ENCODE measurements at regions not wholly inside any gene's neighbourhood (a gene's known extent, or its start where the extent isn't known, plus 50 kb on each side); places are given as distances from the start of the nearest gene placed in this dataset.
"Not testable (repeated sequence)": the region's sequence is repeated elsewhere in the genome, so short reads cannot be mapped to it uniquely, and the experiment has no call there.

DNA sequence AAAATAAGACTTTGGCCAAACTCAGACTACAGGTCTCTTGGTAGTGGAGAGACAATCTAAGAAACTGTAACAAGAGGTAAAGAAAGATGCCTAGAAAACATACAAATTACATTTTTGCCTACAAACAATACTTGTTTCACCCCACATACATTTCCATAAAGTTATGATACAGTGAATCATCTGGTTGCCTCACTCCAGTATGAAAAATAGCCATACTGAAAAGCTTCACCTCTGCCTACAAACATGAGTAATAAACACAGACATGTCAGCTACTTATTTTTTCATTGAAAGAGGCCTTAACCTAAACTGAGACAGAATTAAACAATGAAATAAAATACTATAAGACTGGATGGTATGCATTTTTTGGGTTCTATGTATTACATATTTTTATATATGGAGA, 1463.0 kb downstream of the FAM181B start:
- no peaks in the 10 kb centered on the region for H3K4me1 ChIP-seq (ENCODE audit: control insufficient read depth in 1 of 2, insufficient read depth in 2 of 2, low read length in 2 of 2)
- no peak overlapping the region for H3K4me3 ChIP-seq (ENCODE audit: low read depth in 1 of 2, low read length in 2 of 2)
- H3K9me3 ChIP-seq (ENCODE audit: control insufficient read depth in 1 of 2, low read length in 2 of 2): no peaks in the 10 kb centered on the region

DNA sequence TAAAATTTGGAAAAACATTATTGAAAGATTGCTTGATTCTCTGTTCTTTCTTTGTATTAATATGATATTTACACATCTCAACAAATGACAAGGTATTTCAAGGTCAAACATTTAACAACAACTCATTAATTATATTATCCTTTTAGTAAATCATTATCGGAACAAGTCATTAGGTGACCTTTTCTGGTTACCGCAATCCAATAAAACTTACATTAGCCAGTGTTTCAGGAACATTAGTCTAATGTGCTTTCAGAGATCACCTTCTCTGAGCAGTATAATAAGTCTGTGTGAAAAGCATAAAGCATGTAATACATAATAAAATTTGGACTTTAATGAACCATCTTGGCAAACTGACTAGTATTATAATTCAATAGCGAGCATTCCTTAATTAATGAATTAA, 1466.4 kb downstream of the FAM181B start:
- H3K4me3 ChIP-seq (ENCODE audit: low read depth in 1 of 2, low read length in 2 of 2): no peak overlapping the region
- no peaks in the 10 kb centered on the region for H3K27me3 ChIP-seq (ENCODE audit: low read depth, low read length)
- H3K27ac ChIP-seq (ENCODE audit: low read length): no peak overlapping the region
- no peaks in the 10 kb centered on the region for H3K36me3 ChIP-seq (ENCODE audit: control insufficient read depth in 1 of 2, insufficient read depth in 2 of 2, low read length in 2 of 2)
- no peaks in the 10 kb centered on the region for H3K9me3 ChIP-seq (ENCODE audit: control insufficient read depth in 1 of 2, low read length in 2 of 2)
- no peaks in the 10 kb centered on the region for H3K4me1 ChIP-seq (ENCODE audit: control insufficient read depth in 1 of 2, insufficient read depth in 2 of 2, low read length in 2 of 2)

More for the DNA sequence above, 1463.0 kb downstream of the FAM181B start:
- H3K36me3 ChIP-seq (ENCODE audit: control insufficient read depth in 1 of 2, insufficient read depth in 2 of 2, low read length in 2 of 2): no peaks in the 10 kb centered on the region
- H3K27me3 ChIP-seq (ENCODE audit: low read depth, low read length): no peaks in the 10 kb centered on the region
- H3K27ac ChIP-seq (ENCODE audit: low read length): no peak overlapping the region

DNA sequence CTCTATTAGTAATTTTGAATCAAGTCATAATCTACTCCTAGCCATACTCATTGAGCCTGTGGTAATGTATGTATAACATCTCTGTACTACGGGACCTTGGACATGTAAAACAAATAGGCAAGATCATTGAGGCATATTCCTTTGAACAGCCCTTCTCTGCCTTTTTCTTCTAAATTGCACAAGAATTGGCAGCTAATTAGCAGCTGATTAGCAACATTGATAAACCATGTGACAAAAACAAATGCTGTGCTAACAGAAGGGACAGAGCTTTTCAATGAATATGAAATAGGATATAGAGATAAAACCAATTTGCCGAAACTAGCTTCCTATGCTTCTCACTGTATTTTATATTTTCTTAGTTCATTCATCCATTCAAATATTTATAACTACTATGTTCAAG, 1474.2 kb downstream of the FAM181B start:
- Histone ChIP-seq H3K27ac (ENCODE audit: low read length) (no peak overlapping the region), H3K4me3 (ENCODE audit: low read depth in 1 of 2, low read length in 2 of 2) (no peak overlapping the region), H3K27me3 (ENCODE audit: low read depth, low read length) (no peaks in the 10 kb centered on the region), H3K9me3 (ENCODE audit: control insufficient read depth in 1 of 2, low read length in 2 of 2) (no peaks in the 10 kb centered on the region), H3K36me3 (ENCODE audit: control insufficient read depth in 1 of 2, insufficient read depth in 2 of 2, low read length in 2 of 2) (no peaks in the 10 kb centered on the region), H3K4me1 (ENCODE audit: control insufficient read depth in 1 of 2, insufficient read depth in 2 of 2, low read length in 2 of 2) (no peaks in the 10 kb centered on the region)

DNA sequence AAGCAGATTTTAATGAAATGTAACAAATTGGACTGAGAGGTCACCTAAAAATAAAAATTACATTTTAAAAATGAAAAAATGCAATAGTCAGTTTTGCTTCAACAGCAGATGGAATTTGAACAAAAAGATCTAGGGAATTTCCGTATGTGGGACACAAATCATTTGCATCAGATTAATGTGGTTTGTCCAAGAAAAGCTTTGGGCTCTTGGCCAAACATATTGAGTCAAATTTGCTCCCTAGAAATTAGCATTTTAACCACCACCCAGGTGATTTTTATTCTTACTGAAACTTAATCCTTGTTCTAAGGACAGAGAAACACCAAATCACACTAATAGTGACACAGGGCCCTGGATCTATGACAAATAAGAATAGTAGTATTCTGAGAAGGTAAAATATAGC, 1477.8 kb downstream of the FAM181B start:
- Histone ChIP-seq H3K36me3 (ENCODE audit: control insufficient read depth in 1 of 2, insufficient read depth in 2 of 2, low read length in 2 of 2) (no peaks in the 10 kb centered on the region), H3K27me3 (ENCODE audit: low read depth, low read length) (no peaks in the 10 kb centered on the region), H3K4me3 (ENCODE audit: low read depth in 1 of 2, low read length in 2 of 2) (no peak overlapping the region), H3K9me3 (ENCODE audit: control insufficient read depth in 1 of 2, low read length in 2 of 2) (no peaks in the 10 kb centered on the region), H3K27ac (ENCODE audit: low read length) (no peak overlapping the region), H3K4me1 (ENCODE audit: control insufficient read depth in 1 of 2, insufficient read depth in 2 of 2, low read length in 2 of 2) (no peaks in the 10 kb centered on the region)

DNA sequence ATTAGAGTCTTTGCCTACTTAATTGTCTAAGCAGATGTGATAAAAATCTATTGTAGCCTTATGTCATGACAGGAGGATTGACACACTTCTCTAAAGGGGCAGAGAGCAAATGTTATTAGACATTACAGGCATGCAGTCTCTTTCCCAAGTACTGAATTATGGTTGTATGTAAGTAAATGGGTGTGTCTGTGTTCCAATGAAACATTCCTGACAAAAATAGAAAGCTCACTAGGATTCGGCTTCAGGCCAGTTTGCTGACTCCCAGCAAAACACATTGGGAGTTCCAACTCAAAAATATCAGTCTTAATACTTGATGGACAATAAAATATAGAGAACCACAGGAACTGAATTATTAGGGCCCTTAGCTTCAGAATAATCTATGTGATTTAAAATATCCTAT, 1480.4 kb downstream of the FAM181B start:
- no peaks in the 10 kb centered on the region for H3K27me3 ChIP-seq (ENCODE audit: low read depth, low read length)
- H3K4me3 ChIP-seq (ENCODE audit: low read depth in 1 of 2, low read length in 2 of 2): no peak overlapping the region
- no peak overlapping the region for H3K27ac ChIP-seq (ENCODE audit: low read length)
- no peaks in the 10 kb centered on the region for H3K36me3 ChIP-seq (ENCODE audit: control insufficient read depth in 1 of 2, insufficient read depth in 2 of 2, low read length in 2 of 2)
- no peaks in the 10 kb centered on the region for H3K4me1 ChIP-seq (ENCODE audit: control insufficient read depth in 1 of 2, insufficient read depth in 2 of 2, low read length in 2 of 2)
- no peaks in the 10 kb centered on the region for H3K9me3 ChIP-seq (ENCODE audit: control insufficient read depth in 1 of 2, low read length in 2 of 2)

DNA sequence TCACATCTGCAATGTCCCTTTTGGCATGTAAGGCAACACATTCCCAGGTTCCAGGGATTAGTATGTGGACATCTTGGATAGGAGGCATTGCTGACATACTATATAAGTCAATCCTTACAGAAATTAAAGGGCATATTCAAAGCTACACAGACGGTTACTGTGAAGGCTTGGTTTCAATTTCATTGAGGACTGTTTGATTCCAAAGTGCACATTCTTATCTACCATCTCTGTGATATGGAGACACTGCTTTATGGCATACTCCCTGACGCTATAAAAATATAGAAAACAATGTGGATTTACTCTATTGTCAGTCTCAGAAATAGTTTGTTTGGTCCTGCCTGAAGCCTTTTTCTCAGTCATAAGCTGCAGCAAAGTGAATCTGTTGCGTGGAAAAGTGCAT, 1486.7 kb downstream of the FAM181B start:
- no peak overlapping the region for H3K27ac ChIP-seq (ENCODE audit: low read length)
- H3K9me3 ChIP-seq (ENCODE audit: control insufficient read depth in 1 of 2, low read length in 2 of 2): no peaks in the 10 kb centered on the region
- H3K36me3 ChIP-seq (ENCODE audit: control insufficient read depth in 1 of 2, insufficient read depth in 2 of 2, low read length in 2 of 2): no peaks in the 10 kb centered on the region
- H3K4me1 ChIP-seq (ENCODE audit: control insufficient read depth in 1 of 2, insufficient read depth in 2 of 2, low read length in 2 of 2): no peaks in the 10 kb centered on the region
- no peaks in the 10 kb centered on the region for H3K27me3 ChIP-seq (ENCODE audit: low read depth, low read length)
- no peak overlapping the region for H3K4me3 ChIP-seq (ENCODE audit: low read depth in 1 of 2, low read length in 2 of 2)

- Histone ChIP-seq H3K9me3 (ENCODE audit: control insufficient read depth in 1 of 2, low read length in 2 of 2) (no peaks in the 10 kb centered on the region), H3K27me3 (ENCODE audit: low read depth, low read length) (no peaks in the 10 kb centered on the region), H3K4me3 (ENCODE audit: low read depth in 1 of 2, low read length in 2 of 2) (no peak overlapping the region), H3K4me1 (ENCODE audit: control insufficient read depth in 1 of 2, insufficient read depth in 2 of 2, low read length in 2 of 2) (no peaks in the 10 kb centered on the region), H3K27ac (ENCODE audit: low read length) (no peak overlapping the region), H3K36me3 (ENCODE audit: control insufficient read depth in 1 of 2, insufficient read depth in 2 of 2, low read length in 2 of 2) (no peaks in the 10 kb centered on the region)
These were observed 1487.9 kb downstream of the FAM181B start for GRCh38 chr11:81245791-81246190.

- H3K36me3 ChIP-seq (ENCODE audit: control insufficient read depth in 1 of 2, insufficient read depth in 2 of 2, low read length in 2 of 2): no peaks in the 10 kb centered on the region
- no peak overlapping the region for H3K27ac ChIP-seq (ENCODE audit: low read length)
- H3K27me3 ChIP-seq (ENCODE audit: low read depth, low read length): no peaks in the 10 kb centered on the region
These were observed 1491.9 kb downstream of the FAM181B start for GRCh38 chr11:81241672-81242275.

DNA sequence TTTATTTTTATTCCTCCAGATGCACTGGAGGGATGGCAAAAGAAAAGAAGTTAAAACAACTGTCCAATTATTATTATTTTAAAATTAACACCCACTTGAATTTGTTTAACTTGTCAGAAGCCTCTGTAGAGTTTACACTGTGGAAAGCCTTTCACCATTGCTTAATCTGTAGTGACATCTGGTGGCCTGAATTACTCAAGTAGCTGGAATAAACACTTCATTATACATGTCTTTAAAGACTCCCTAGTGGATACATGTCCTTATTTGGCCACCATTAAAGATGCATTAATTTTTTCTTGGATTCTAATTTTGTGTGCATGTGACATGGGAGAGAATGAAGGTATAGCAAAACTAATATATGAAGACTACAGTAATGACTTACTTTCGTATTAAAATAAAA, 1496.5 kb downstream of the FAM181B start:
- no peaks in the 10 kb centered on the region for H3K27me3 ChIP-seq (ENCODE audit: low read depth, low read length)
- no peak overlapping the region for H3K27ac ChIP-seq (ENCODE audit: low read length)
- no peak overlapping the region for H3K4me3 ChIP-seq (ENCODE audit: low read depth in 1 of 2, low read length in 2 of 2)
- no peaks in the 10 kb centered on the region for H3K4me1 ChIP-seq (ENCODE audit: control insufficient read depth in 1 of 2, insufficient read depth in 2 of 2, low read length in 2 of 2)
- no peaks in the 10 kb centered on the region for H3K9me3 ChIP-seq (ENCODE audit: control insufficient read depth in 1 of 2, low read length in 2 of 2)
- H3K36me3 ChIP-seq (ENCODE audit: control insufficient read depth in 1 of 2, insufficient read depth in 2 of 2, low read length in 2 of 2): no peaks in the 10 kb centered on the region

More at GRCh38 chr11:81241672-81242275, 1491.9 kb downstream of the FAM181B start:
- Histone ChIP-seq H3K9me3 (ENCODE audit: control insufficient read depth in 1 of 2, low read length in 2 of 2) (no peaks in the 10 kb centered on the region), H3K4me1 (ENCODE audit: control insufficient read depth in 1 of 2, insufficient read depth in 2 of 2, low read length in 2 of 2) (no peaks in the 10 kb centered on the region), H3K4me3 (ENCODE audit: low read depth in 1 of 2, low read length in 2 of 2) (no peak overlapping the region)

- not testable (repeated sequence) for H3K9me3 ChIP-seq (ENCODE audit: control insufficient read depth in 1 of 2, low read length in 2 of 2); H3K36me3 ChIP-seq (ENCODE audit: control insufficient read depth in 1 of 2, insufficient read depth in 2 of 2, low read length in 2 of 2); H3K4me1 ChIP-seq (ENCODE audit: control insufficient read depth in 1 of 2, insufficient read depth in 2 of 2, low read length in 2 of 2); H3K27me3 ChIP-seq (ENCODE audit: low read depth, low read length); H3K27ac ChIP-seq (ENCODE audit: low read length); H3K4me3 ChIP-seq (ENCODE audit: low read depth in 1 of 2, low read length in 2 of 2)
These were observed 1506.3 kb downstream of the FAM181B start for GRCh38 chr11:81227409-81227808.

DNA sequence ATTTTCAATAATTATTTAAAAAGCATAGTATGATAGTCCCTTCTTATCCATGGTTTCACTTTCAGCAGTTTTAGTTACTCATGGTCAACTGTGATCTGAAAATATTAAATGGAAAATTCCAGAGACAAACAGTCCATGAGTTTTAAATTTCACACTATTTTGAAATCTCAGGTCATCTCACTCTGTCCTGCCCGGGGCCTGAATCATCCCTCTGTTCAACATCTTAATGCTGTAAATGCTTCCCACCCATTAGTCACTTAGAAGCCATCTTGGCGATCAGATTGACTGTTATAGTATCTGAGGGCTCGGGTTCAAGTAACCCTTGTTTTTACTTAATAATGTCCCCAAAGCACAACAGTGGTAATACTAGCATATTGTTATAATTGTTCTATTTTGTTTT, 1509.3 kb downstream of the FAM181B start:
- no peaks in the 10 kb centered on the region for H3K9me3 ChIP-seq (ENCODE audit: control insufficient read depth in 1 of 2, low read length in 2 of 2)
- H3K27ac ChIP-seq (ENCODE audit: low read length): no peak overlapping the region
- H3K36me3 ChIP-seq (ENCODE audit: control insufficient read depth in 1 of 2, insufficient read depth in 2 of 2, low read length in 2 of 2): no peaks in the 10 kb centered on the region
- no peaks in the 10 kb centered on the region for H3K27me3 ChIP-seq (ENCODE audit: low read depth, low read length)
- no peaks in the 10 kb centered on the region for H3K4me1 ChIP-seq (ENCODE audit: control insufficient read depth in 1 of 2, insufficient read depth in 2 of 2, low read length in 2 of 2)
- no peak overlapping the region for H3K4me3 ChIP-seq (ENCODE audit: low read depth in 1 of 2, low read length in 2 of 2)

DNA sequence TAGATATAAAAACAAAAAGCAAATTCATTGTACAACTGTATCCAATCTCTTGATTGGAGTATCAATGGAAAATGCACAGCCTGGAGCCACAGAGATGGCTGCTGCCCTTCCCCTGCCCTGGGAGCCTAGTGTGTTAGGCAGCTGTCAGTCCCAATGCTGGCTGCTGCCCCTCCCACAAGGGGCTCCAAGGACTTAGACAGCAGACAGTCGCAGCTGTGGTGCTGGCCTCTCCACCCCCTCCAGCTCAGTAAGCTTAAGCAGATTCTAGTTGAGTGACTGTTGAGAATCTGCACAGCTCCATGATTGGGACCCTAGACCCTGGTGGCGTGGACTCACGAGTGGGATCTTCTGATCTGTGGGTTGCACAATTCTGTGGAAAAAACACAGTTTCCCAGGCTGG, 1511.2 kb downstream of the FAM181B start:
- Histone ChIP-seq H3K9me3 (ENCODE audit: control insufficient read depth in 1 of 2, low read length in 2 of 2) (no peaks in the 10 kb centered on the region), H3K36me3 (ENCODE audit: control insufficient read depth in 1 of 2, insufficient read depth in 2 of 2, low read length in 2 of 2) (no peaks in the 10 kb centered on the region), H3K4me3 (ENCODE audit: low read depth in 1 of 2, low read length in 2 of 2) (no peak overlapping the region), H3K4me1 (ENCODE audit: control insufficient read depth in 1 of 2, insufficient read depth in 2 of 2, low read length in 2 of 2) (no peaks in the 10 kb centered on the region), H3K27me3 (ENCODE audit: low read depth, low read length) (no peaks in the 10 kb centered on the region), H3K27ac (ENCODE audit: low read length) (no peak overlapping the region)

All from muscle layer of duodenum (tissue), 2 donors.